RWPE2 (cell line): ENCODE measurements at regions not wholly inside any gene's neighbourhood (a gene's known extent, or its start where the extent isn't known, plus 50 kb on each side); places are given as distances from the start of the nearest gene placed in this dataset.

Source experiments
- ATAC-seq: fragments of 200-7000 bp; cut with Tn5 transposase; 3 replicates; pipeline ENCODE4 v1.9.1; 2021; ENCODE audit warnings: low read depth
- DNase-seq: peaks from one replicate; pipeline ENCODE4 v3.0.0-alpha.2; 2020; ENCODE audit warnings: low spot score
- H3K27ac ChIP-seq: fragments of 450-650 bp; 2 replicates; pipeline ENCODE4 v1.5.1; 2017; ENCODE audit warnings: mild to moderate bottlenecking; ENCODE audit not compliant: poor library complexity, severe bottlenecking
- H3K27me3 ChIP-seq: fragments of 250-450 bp; sonication (Bioruptor Pico); 2 replicates; pipeline ENCODE4 v1.5.1; 2021; ENCODE audit warnings: mild to moderate bottlenecking, moderate library complexity; ENCODE audit not compliant: insufficient read depth, poor library complexity, severe bottlenecking
- H3K36me3 ChIP-seq: fragments of 250-450 bp; sonication (Bioruptor Pico); 2 replicates; pipeline ENCODE4 v1.5.1; 2020; ENCODE audit warnings: low read depth, mild to moderate bottlenecking, moderate library complexity
- H3K4me1 ChIP-seq: fragments of 250-450 bp; sonication (Bioruptor Pico); 2 replicates; pipeline ENCODE4 v1.5.1; 2021; ENCODE audit warnings: mild to moderate bottlenecking, moderate library complexity; ENCODE audit not compliant: insufficient read depth, poor library complexity, severe bottlenecking
- H3K4me3 ChIP-seq: fragments of 250-450 bp; sonication (Bioruptor Pico); 2 replicates; pipeline ENCODE4 v1.5.1; 2021; ENCODE audit warnings: mild to moderate bottlenecking, moderate library complexity; ENCODE audit not compliant: severe bottlenecking
- H3K9me3 ChIP-seq: fragments of 250-450 bp; sonication (Bioruptor Pico); 2 replicates; pipeline ENCODE4 v1.5.1; 2021; ENCODE audit warnings: mild to moderate bottlenecking, moderate library complexity; ENCODE audit not compliant: severe bottlenecking
- CTCF ChIP-seq: fragments of 450-650 bp; IDR thresholded peaks from one replicate; pipeline ENCODE4 v1.5.1; 2017; ENCODE audit warnings: mild to moderate bottlenecking, moderate library complexity; ENCODE audit not compliant: poor library complexity, severe bottlenecking

- TF ChIP-seq CTCF: no peak
- no peak for ATAC-seq
- H3K27ac ChIP-seq: no peak overlapping the region
- H3K4me3 ChIP-seq: no peak overlapping the region
- H3K4me1 ChIP-seq: no peaks in the 10 kb centered on the region
- H3K27me3 ChIP-seq: no peaks in the 10 kb centered on the region
- no peak for DNase-seq
- no peaks in the 10 kb centered on the region for H3K36me3 ChIP-seq
- H3K9me3 ChIP-seq: no peaks in the 10 kb centered on the region
Observed at GRCh38 chr3:178048768-178049167, 487.5 kb upstream of the KCNMB2 start.

GRCh38 chr3:178054471-178054870 lies 481.8 kb upstream of the KCNMB2 start:
- DNase-seq (no peak), ATAC-seq (no peak)
- H3K9me3 ChIP-seq: no peaks in the 10 kb centered on the region
- H3K4me1 ChIP-seq: no peaks in the 10 kb centered on the region
- no peak overlapping the region for H3K4me3 ChIP-seq
- H3K36me3 ChIP-seq: no peaks in the 10 kb centered on the region
- no peaks in the 10 kb centered on the region for H3K27me3 ChIP-seq
- no peak overlapping the region for H3K27ac ChIP-seq
- no peak for TF ChIP-seq CTCF

GRCh38 chr3:178055939-178056338 lies 480.3 kb upstream of the KCNMB2 start:
- Histone ChIP-seq H3K27me3 (no peaks in the 10 kb centered on the region), H3K27ac (no peak overlapping the region)
- TF ChIP-seq CTCF: no peak

GRCh38 chr3:178056868-178057267 lies 479.4 kb upstream of the KCNMB2 start:
- H3K4me3 ChIP-seq: no peak overlapping the region
- no peaks in the 10 kb centered on the region for H3K4me1 ChIP-seq
- no peak overlapping the region for H3K27ac ChIP-seq
- no peak for TF ChIP-seq CTCF
- no peaks in the 10 kb centered on the region for H3K9me3 ChIP-seq
- DNase-seq (no peak), ATAC-seq (no peak)
- no peaks in the 10 kb centered on the region for H3K27me3 ChIP-seq
- no peaks in the 10 kb centered on the region for H3K36me3 ChIP-seq

More at GRCh38 chr3:178055939-178056338, 480.3 kb upstream of the KCNMB2 start:
- no peaks in the 10 kb centered on the region for H3K36me3 ChIP-seq
- H3K4me1 ChIP-seq: no peaks in the 10 kb centered on the region
- H3K9me3 ChIP-seq: no peaks in the 10 kb centered on the region
- DNase-seq: no peak
- H3K4me3 ChIP-seq: no peak overlapping the region
- no peak for ATAC-seq

GRCh38 chr3:178058629-178059028 lies 477.6 kb upstream of the KCNMB2 start:
- Histone ChIP-seq H3K4me3 (no peak overlapping the region), H3K27me3 (no peaks in the 10 kb centered on the region), H3K27ac (no peak overlapping the region), H3K4me1 (no peaks in the 10 kb centered on the region), H3K9me3 (no peaks in the 10 kb centered on the region), H3K36me3 (no peaks in the 10 kb centered on the region)
- no peak for TF ChIP-seq CTCF
- no peak for DNase-seq
- no peak for ATAC-seq
